ENCODE measurements at regions not wholly inside any gene's neighbourhood (a gene's known extent, or its start where the extent isn't known, plus 50 kb on each side); places are given as distances from the start of the nearest gene placed in this dataset.
"Not testable (repeated sequence)": the region's sequence is repeated elsewhere in the genome, so short reads cannot be mapped to it uniquely, and the experiment has no call there.

DNA sequence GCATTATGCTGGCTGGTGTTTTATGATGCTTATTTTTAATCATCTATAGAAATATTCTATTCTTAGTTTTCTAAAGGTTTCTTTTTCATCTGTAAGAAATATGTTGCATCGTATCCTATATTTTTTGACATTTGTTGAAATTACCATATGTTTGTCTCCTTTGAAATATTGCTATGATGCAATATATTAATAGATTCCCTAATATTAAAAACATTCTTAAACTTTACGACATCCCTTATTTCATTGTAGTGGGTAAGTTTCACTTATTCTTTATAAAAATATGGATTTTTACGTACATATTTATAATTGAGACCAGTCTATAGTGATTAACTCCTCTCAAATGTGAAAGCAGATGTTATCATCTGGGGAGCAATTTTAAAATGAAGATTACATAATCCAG, 258.2 kb upstream of the DUSP10 start:
- DNase-seq (ENCODE audit: low read depth, low spot score): no peak

DNA sequence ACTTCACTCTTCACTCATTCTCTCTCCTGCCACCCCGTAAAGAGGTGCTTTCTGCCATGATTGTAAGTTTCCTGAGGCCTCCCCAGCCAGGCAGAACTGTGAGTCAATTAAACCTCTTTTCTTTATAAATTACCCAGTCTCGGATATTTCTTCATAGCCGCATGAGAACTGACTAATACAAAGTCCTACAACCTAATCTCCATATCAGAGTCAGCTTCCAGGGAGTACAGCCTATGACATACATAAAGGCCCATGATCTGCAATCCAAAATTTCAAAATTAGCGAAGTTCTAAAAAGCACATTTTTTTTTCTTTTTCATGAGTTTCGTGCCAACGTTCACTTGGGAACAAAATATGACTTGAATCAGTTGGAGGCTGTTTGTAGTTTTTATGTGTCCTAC, 256.9 kb upstream of the DUSP10 start:
- no peak for DNase-seq (ENCODE audit: low read depth, low spot score)

GRCh38 chr1:221998186-221998612, 256.3 kb upstream of the DUSP10 start:
- DNase-seq (ENCODE audit: low read depth, low spot score): peak; percentile 44

DNA sequence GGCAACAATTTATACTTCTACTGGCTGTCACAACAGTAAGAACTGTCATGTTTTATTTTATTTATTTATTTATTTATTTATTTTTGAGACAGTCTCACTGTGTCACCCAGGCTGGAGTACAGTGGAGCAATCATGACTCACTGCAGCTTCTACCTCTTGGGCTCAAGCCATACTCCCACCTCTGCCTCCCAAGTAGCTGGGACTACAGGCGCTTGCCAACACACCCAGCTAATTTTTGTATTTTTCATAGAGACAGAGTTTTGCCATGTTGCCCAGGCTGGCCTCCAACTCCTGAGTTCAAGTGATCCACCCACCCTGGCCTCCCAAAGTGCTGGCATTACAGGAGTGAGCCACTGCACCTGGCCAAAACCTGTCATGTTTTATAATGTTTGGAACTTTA, 255.1 kb upstream of the DUSP10 start:
- peak; percentile 61 for DNase-seq (ENCODE audit: low read depth, low spot score)

DNA sequence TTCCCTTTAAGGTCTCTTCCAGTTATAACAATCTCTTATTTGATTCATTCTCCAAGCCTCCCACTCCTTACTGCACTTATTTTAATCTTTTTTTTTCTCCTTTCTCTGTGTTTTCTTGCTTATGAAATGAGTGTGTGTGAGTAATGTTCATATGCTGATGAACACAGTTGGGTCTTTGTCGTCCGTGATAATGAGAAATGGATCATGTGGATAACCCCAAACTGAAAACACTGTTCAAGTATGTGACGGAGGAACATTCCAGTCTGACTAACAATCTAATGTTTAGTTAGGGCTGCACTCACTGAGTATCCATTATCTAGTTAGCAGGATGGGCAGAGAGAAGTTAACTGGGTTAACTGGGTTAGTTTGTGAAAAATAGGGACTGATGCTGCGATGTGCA, 253.1 kb upstream of the DUSP10 start:
- peak; percentile 67 for DNase-seq (ENCODE audit: low read depth, low spot score)

DNA sequence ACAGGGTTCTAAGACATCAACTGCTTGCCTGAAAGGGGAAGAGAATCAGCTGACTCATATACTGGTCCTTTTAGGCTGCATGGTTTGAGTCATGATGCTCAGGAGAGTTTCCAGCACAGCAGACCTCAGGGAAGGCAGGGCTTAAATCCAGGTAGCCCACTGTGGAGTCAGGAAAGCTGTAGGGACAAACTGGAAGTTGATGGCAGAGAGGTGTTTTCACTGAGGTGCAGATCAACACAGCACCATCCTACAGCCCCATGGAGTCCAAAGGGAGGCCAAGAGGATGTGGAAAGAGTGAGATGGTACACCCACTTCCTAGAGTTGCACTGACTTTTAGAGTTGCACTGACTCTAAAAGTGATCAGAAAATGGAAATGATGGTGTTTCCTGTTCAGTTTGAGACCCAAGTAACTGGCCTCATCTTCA, 252.4 kb upstream of the DUSP10 start:
- peak; percentile 31 for DNase-seq (ENCODE audit: low read depth, low spot score)

GRCh38 chr1:221993444-221993948, 251.6 kb upstream of the DUSP10 start:
- no peak for DNase-seq (ENCODE audit: low read depth, low spot score)

DNA sequence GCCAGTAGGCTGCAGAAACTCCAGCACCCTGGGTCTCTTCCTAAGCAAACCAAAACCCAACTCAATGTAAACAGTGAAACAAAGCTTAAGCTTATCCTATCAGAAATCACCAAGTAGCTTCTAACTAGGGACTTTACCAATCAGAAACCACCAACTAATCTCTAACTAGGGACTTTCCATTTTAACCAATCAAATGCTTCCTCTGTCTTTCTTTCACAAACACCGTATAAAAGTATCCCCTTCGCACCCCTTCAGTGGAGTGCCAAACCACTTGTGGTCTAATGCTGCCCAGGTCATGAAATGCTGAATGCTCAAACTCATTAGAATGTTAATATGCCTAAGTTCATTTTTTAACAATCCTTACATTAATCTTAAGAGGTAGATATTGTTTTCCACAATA, 250.5 kb upstream of the DUSP10 start:
- no peak for DNase-seq (ENCODE audit: low read depth, low spot score)

- DNase-seq (ENCODE audit: low read depth, low spot score): peak; percentile 57
Measured at GRCh38 chr1:221991221-221991620, 249.3 kb upstream of the DUSP10 start.

GRCh38 chr1:221989741-221990140, 247.9 kb upstream of the DUSP10 start:
- no peak for DNase-seq (ENCODE audit: low read depth, low spot score)

DNA sequence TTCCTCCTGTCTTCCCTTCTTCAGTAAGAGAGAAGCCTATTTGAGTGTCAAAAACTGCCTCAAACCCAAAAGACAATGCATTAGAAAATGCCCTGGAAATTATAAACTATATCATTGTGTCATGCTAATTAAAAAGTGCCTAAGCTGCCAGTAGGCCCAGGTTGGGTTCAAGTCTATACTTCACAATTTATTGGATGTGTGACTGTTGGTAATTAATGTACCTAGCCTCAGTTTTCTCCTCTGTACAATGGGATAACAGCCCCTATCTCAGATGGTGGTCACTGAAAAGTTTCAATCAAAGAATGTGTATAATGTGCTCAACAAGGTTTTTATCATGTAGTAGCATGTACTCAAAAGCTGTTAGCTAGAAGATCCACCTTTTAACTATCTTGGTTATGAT, 246.9 kb upstream of the DUSP10 start:
- DNase-seq (ENCODE audit: low read depth, low spot score): no peak

DNA sequence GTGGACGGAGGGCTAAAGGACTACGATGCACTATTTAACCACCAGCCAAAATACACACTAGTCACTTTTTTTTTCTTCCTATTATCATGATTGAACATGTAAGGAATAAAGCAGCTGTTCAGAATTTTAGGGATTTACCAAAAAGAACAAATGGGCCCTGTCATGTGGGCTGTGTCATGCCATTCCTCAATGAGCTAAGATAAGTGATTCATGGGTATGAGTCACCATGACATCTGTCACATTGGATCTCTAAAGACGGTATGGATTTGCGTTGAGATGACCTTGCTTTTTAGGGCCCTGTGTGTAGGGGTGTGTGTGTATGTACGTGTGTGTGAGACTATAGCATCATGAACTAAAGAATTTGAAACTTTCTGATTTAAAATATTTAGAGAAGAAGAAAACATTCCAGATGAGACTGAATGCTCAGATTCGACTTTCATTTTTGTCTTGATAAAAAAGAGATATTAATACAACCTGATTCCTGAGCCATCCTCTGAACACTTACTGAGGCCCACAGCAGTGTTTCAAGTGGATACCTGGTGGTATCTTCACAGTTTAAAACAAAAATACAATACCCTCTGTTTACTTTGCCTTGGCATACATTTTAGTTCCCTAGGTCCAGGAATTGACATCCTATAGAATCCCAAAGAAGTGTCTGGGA, 246.1 kb upstream of the DUSP10 start:
- DNase-seq (ENCODE audit: low read depth, low spot score): peak; percentile 34

GRCh38 chr1:221983444-221983843, 241.6 kb upstream of the DUSP10 start:
- DNase-seq (ENCODE audit: low read depth, low spot score): no peak

GRCh38 chr1:221981461-221981860, 239.6 kb upstream of the DUSP10 start:
- no peak for DNase-seq (ENCODE audit: low read depth, low spot score)

- no peak for DNase-seq (ENCODE audit: low read depth, low spot score)
Measured at GRCh38 chr1:221979444-221980032, 237.6 kb upstream of the DUSP10 start.

DNA sequence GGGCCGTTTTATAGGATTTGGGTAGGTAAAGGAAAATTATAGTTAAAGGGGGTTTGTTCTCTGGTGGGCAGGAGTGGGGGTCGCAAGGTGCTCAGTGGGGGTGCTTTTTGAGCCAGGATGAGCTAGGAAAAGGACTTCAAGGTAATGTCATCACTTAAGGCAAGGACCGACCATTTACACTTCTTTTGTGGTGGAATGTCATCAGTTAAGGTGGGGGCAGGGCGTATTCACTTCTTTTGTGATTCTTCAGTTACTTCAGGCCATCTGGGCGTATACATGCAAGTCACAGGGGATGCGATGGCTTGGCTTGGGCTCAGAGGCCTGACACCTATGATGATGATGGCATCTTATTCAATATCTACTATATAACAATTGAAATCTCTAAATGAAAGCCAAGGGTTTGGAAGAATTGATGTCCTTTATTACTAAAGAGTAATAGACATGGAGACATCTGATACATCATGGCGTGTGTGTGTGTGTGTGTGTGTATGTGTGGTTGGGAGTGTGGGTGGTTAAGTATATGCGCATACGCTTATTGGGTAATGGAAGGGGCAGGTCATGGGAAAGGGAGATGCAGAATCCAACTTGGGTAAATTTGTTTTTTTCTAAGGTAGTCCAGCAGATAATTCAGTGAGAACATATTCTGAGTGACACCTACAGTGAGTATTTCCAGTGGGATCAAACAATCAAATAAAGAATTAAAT, 236.9 kb upstream of the DUSP10 start:
- not testable (repeated sequence) for DNase-seq (ENCODE audit: low read depth, low spot score)

DNA sequence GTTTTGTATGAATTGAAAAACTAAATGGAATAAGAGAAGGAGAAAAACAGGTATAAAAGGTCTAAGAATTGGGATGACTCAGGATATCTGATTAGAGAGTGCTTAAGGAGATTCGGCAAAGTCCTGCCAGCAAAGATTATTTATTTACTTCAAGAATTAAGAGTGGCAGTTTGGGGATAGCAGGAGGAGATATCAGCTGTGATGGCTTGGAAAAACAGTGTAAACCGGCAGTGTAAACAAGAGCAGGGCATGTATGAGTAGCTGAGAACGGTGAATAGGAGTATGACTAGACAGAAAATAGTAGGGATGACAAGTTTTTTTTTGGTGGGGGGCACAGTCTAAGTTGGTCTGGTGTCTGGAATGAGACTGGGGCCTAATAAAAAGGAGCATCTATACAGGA, 231.9 kb upstream of the DUSP10 start:
- not testable (repeated sequence) for DNase-seq (ENCODE audit: low read depth, low spot score)

GRCh38 chr1:221972276-221973235, 230.7 kb upstream of the DUSP10 start:
- DNase-seq (ENCODE audit: low read depth, low spot score): no peak

GRCh38 chr1:221971035-221971434, 229.1 kb upstream of the DUSP10 start:
- not testable (repeated sequence) for DNase-seq (ENCODE audit: low read depth, low spot score)

GRCh38 chr1:221969298-221969858, 227.5 kb upstream of the DUSP10 start:
- DNase-seq (ENCODE audit: low read depth, low spot score): not testable (repeated sequence)

GRCh38 chr1:221967538-221967937, 225.6 kb upstream of the DUSP10 start:
- not testable (repeated sequence) for DNase-seq (ENCODE audit: low read depth, low spot score)

Measured in astrocyte of the hippocampus (primary cell).